GM19240 (cell line): ENCODE measurements at regions not wholly inside any gene's neighbourhood (a gene's known extent, or its start where the extent isn't known, plus 50 kb on each side); places are given as distances from the start of the nearest gene placed in this dataset.

Experiments used
- DNase-seq: peaks from one replicate; pipeline ENCODE4 v3.0.0; 2011; ENCODE audit warnings: low spot score; ENCODE audit not compliant: insufficient read length

GRCh38 chr7:94270772-94271171, 123.9 kb upstream of the COL1A2 start:
- no peak for DNase-seq

- no peak for DNase-seq
Measured at GRCh38 chr7:94272821-94273583, 121.7 kb upstream of the COL1A2 start.

- DNase-seq = no peak
Measured at GRCh38 chr7:94274828-94275227, 119.9 kb upstream of the COL1A2 start.

- no peak for DNase-seq
Measured at GRCh38 chr7:94276027-94276426, 118.7 kb upstream of the COL1A2 start.

GRCh38 chr7:94276795-94277194, 117.9 kb upstream of the COL1A2 start:
- no peak for DNase-seq

- no peak for DNase-seq
Measured at GRCh38 chr7:94277236-94277635, 117.5 kb upstream of the COL1A2 start.

- DNase-seq = no peak
Measured at GRCh38 chr7:94280851-94281250, 113.8 kb upstream of the COL1A2 start.

GRCh38 chr7:94284104-94284503, 110.6 kb upstream of the COL1A2 start:
- no peak for DNase-seq

GRCh38 chr7:94286111-94286510, 108.6 kb upstream of the COL1A2 start:
- DNase-seq = no peak

- DNase-seq = no peak
Measured at GRCh38 chr7:94288096-94288495, 106.6 kb upstream of the COL1A2 start.

- DNase-seq = no peak
Measured at GRCh38 chr7:94289071-94289470, 105.6 kb upstream of the COL1A2 start.

GRCh38 chr7:94294471-94295131, 100.1 kb upstream of the COL1A2 start:
- DNase-seq = no peak

- no peak for DNase-seq
Measured at GRCh38 chr7:94295850-94296249, 98.8 kb upstream of the COL1A2 start.

GRCh38 chr7:94296881-94297280, 97.8 kb upstream of the COL1A2 start:
- DNase-seq = no peak

- no peak for DNase-seq
Measured at GRCh38 chr7:94297397-94297838, 97.3 kb upstream of the COL1A2 start.

GRCh38 chr7:94298943-94299342, 95.8 kb upstream of the COL1A2 start:
- DNase-seq = no peak

- no peak for DNase-seq
Measured at GRCh38 chr7:94300176-94300835, 94.4 kb upstream of the COL1A2 start.

GRCh38 chr7:94301024-94301586, 93.6 kb upstream of the COL1A2 start:
- no peak for DNase-seq

GRCh38 chr7:94303118-94303517, 91.6 kb upstream of the COL1A2 start:
- DNase-seq = no peak

GRCh38 chr7:94303695-94304094, 91.0 kb upstream of the COL1A2 start:
- DNase-seq = no peak

- no peak for DNase-seq
Measured at GRCh38 chr7:94304878-94305277, 89.8 kb upstream of the COL1A2 start.

- DNase-seq = no peak
Measured at GRCh38 chr7:94305836-94306235, 88.9 kb upstream of the COL1A2 start.
